ENCODE measurements at regions not wholly inside any gene's neighbourhood (a gene's known extent, or its start where the extent isn't known, plus 50 kb on each side); places are given as distances from the start of the nearest gene placed in this dataset.

DNA sequence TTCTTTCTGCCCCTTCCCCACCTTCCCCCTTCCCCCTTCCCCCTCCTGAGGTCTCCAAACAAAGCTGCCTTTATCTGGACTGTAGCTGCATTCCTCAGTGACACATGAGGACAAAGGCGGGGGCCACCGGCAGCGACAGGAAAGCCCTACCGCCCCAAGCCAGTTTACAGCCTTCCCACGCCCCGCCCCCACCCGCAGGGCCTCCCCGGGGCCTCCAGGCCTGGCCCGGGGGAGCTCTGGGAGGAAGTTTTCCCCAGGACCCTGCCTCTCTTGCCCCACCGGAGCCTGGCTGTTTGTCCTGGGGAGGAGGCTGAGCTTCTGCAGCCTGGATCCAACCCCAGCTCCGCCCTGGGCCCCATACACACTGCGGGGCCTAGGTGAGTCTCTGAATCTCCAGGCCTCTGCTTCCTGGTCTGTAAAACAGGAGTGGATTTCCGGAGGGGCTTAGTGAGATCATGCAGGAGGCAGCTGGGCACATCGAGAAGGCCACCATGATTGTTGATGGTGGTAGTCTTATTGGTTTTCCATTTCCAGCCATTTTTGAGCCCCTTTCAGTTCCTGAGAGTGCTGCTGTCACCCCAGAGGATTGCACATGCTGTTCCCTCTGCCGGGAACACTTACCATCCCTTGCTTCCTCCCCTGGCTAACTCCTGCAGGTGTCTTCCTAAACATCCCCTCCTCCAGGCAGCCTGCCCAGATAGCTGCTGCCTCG, 130.7 kb downstream of the MN1 start:
- Histone ChIP-seq H4K20me1 (ENCODE audit: control insufficient read depth, extremely low read depth, insufficient read depth, low read length) (no peaks in the 10 kb centered on the region), H2AFZ (ENCODE audit: control insufficient read depth, low read length) (no peak overlapping the region), H3K9ac (ENCODE audit: control insufficient read depth, extremely low read depth, insufficient read depth, low read length) (no peak overlapping the region), H3K36me3 (ENCODE audit: control insufficient read depth in 2 of 2, extremely low read depth in 1 of 2, insufficient read depth in 2 of 2, low read length in 2 of 2) (no peaks in the 10 kb centered on the region), H3K9me3 (ENCODE audit: control insufficient read depth, low read depth, low read length) (peaks cover 4% of the 10 kb centered on the region), H3K9me1 (ENCODE audit: control insufficient read depth, extremely low read depth, insufficient read depth, low read length) (no peaks in the 10 kb centered on the region), H3K79me2 (ENCODE audit: control insufficient read depth, insufficient read depth, low read length) (no peaks in the 10 kb centered on the region), H3K4me1 (ENCODE audit: control insufficient read depth, extremely low read depth, insufficient read depth, low read length) (peaks cover 11% of the 10 kb centered on the region), H3K4me3 (ENCODE audit: control insufficient read depth in 2 of 3, extremely low read depth in 1 of 3, insufficient read depth in 2 of 3, low read depth in 1 of 3, low read length in 3 of 3) (no peak overlapping the region), H3K27me3 (ENCODE audit: control insufficient read depth, extremely low read depth, insufficient read depth, low read length) (peaks cover 8% of the 10 kb centered on the region), H3K27ac (ENCODE audit: control insufficient read depth, insufficient read depth, low read length) (no peak overlapping the region), H3K4me2 (ENCODE audit: control insufficient read depth, extremely low read depth, insufficient read depth, low read depth, low read length) (no peak overlapping the region)
- TF ChIP-seq EZH2 (IDR thresholded peaks at IDR 0.05; ENCODE audit: low read length): no peak
- TF ChIP-seq, protein P1, sequence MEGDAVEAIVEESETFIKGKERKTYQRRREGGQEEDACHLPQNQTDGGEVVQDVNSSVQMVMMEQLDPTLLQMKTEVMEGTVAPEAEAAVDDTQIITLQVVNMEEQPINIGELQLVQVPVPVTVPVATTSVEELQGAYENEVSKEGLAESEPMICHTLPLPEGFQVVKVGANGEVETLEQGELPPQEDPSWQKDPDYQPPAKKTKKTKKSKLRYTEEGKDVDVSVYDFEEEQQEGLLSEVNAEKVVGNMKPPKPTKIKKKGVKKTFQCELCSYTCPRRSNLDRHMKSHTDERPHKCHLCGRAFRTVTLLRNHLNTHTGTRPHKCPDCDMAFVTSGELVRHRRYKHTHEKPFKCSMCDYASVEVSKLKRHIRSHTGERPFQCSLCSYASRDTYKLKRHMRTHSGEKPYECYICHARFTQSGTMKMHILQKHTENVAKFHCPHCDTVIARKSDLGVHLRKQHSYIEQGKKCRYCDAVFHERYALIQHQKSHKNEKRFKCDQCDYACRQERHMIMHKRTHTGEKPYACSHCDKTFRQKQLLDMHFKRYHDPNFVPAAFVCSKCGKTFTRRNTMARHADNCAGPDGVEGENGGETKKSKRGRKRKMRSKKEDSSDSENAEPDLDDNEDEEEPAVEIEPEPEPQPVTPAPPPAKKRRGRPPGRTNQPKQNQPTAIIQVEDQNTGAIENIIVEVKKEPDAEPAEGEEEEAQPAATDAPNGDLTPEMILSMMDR (optimal IDR thresholded peaks at IDR 0.05 in 1 of 3, IDR thresholded peaks at IDR 0.05 in 1 of 3, conservative IDR thresholded peaks at IDR 0.05 in 1 of 3; ENCODE audit: extremely low read depth in 1 of 3, insufficient read depth in 2 of 3, low read length in 3 of 3): no peak
- dilution Hi-C loops (cut with MboI; ENCODE audit: extremely low pct_ligation_motif_present, low sequenced_read_pairs): no loop called here
- DNase-seq (ENCODE audit: low read depth, low spot score) (no peak), FAIRE-seq (no peak)

DNA sequence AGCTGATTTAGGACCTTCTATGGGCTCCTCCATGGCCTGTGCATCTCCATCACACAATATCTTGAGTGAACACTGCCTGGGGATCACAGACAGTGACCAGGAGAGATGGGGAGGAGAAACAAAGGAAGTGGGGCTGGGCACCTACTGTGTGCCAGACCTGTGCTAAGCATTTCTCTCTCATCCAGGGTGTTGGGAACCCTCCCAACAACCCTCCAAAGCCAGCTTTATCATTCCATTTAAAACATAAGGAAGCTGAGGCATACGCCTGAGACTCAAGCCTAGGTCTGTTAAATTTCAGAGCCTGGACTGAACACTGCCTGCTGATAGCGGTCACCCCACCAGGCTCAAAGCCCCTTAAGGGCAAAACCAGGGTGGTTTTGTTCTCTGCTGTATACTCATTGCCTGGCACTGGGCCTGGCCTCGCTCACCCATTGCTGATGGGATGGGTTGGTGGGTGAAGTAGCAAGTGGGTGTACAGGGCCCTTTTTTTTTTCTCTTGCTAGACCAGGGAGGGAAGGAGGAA, 130.1 kb downstream of the MN1 start:
- peaks cover 2% of the 10 kb centered on the region for H3K9me3 ChIP-seq (ENCODE audit: control insufficient read depth, low read depth, low read length)
- no peak overlapping the region for H3K9ac ChIP-seq (ENCODE audit: control insufficient read depth, extremely low read depth, insufficient read depth, low read length)
- H3K27ac ChIP-seq (ENCODE audit: control insufficient read depth, insufficient read depth, low read length): no peak overlapping the region
- H3K9me1 ChIP-seq (ENCODE audit: control insufficient read depth, extremely low read depth, insufficient read depth, low read length): no peaks in the 10 kb centered on the region
- no peaks in the 10 kb centered on the region for H3K79me2 ChIP-seq (ENCODE audit: control insufficient read depth, insufficient read depth, low read length)
- H4K20me1 ChIP-seq (ENCODE audit: control insufficient read depth, extremely low read depth, insufficient read depth, low read length): no peaks in the 10 kb centered on the region
- H3K27me3 ChIP-seq (ENCODE audit: control insufficient read depth, extremely low read depth, insufficient read depth, low read length): peaks cover 8% of the 10 kb centered on the region
- FAIRE-seq (no peak), DNase-seq (ENCODE audit: low read depth, low spot score) (no peak)
- no peak overlapping the region for H3K4me2 ChIP-seq (ENCODE audit: control insufficient read depth, extremely low read depth, insufficient read depth, low read depth, low read length)
- H3K4me1 ChIP-seq (ENCODE audit: control insufficient read depth, extremely low read depth, insufficient read depth, low read length): peaks cover 11% of the 10 kb centered on the region
- no peaks in the 10 kb centered on the region for H3K36me3 ChIP-seq (ENCODE audit: control insufficient read depth in 2 of 2, extremely low read depth in 1 of 2, insufficient read depth in 2 of 2, low read length in 2 of 2)
- H2AFZ ChIP-seq (ENCODE audit: control insufficient read depth, low read length): no peak overlapping the region
- TF ChIP-seq, protein P1 (optimal IDR thresholded peaks at IDR 0.05 in 1 of 3, IDR thresholded peaks at IDR 0.05 in 1 of 3, conservative IDR thresholded peaks at IDR 0.05 in 1 of 3; ENCODE audit: extremely low read depth in 1 of 3, insufficient read depth in 2 of 3, low read length in 3 of 3): no peak
- no peak for TF ChIP-seq EZH2 (IDR thresholded peaks at IDR 0.05; ENCODE audit: low read length)
- dilution Hi-C loops (cut with MboI; ENCODE audit: extremely low pct_ligation_motif_present, low sequenced_read_pairs): no loop called here
- no peak overlapping the region for H3K4me3 ChIP-seq (ENCODE audit: control insufficient read depth in 2 of 3, extremely low read depth in 1 of 3, insufficient read depth in 2 of 3, low read depth in 1 of 3, low read length in 3 of 3)

Data from keratinocyte (primary cell).